WTC11 (cell line): ENCODE measurements at regions not wholly inside any gene's neighbourhood (a gene's known extent, or its start where the extent isn't known, plus 50 kb on each side); places are given as distances from the start of the nearest gene placed in this dataset.

Source experiments
- ATAC-seq: fragments of 200-7000 bp; cut with Tn5 transposase; 2 replicates; pipeline ENCODE4 v1.10.0; 2021; ENCODE audit warnings: mild to moderate bottlenecking, moderate library complexity
- CTCF ChIA-PET: fragments of 300-600 bp; sonication (Branson Sonifier 250); formaldehyde crosslinking; loops from one replicate; lab custom pipeline; 2021; ENCODE audit warnings: antibody characterized with exemption; lab: Charles Lee
- POLR2A ChIA-PET: fragments of 350-600 bp; sonication (Branson Sonifier 250); formaldehyde crosslinking; loops from one replicate; lab custom pipeline; 2021; ENCODE audit warnings: antibody characterized with exemption; lab: Charles Lee
- DNase-seq: peaks from one replicate; pipeline ENCODE4 v3.0.0; 2021; ENCODE audit warnings: low spot score
- H3K27ac Mint-ChIP-seq: 2 replicates; pipeline ENCODE4 v1.8.0; 2021; ENCODE audit warnings: mixed read lengths
- H3K27me3 Mint-ChIP-seq: 2 replicates; pipeline ENCODE4 v1.8.0; 2021; ENCODE audit warnings: low read depth, mild to moderate bottlenecking, moderate library complexity, mixed read lengths
- H3K36me3 Mint-ChIP-seq: 2 replicates; pipeline ENCODE4 v1.8.0; 2021; ENCODE audit warnings: mixed read lengths
- H3K4me1 Mint-ChIP-seq: 2 replicates; pipeline ENCODE4 v1.8.0; 2022; ENCODE audit warnings: mixed read lengths
- H3K4me3 Mint-ChIP-seq: 2 replicates; pipeline ENCODE4 v1.8.0; 2021; ENCODE audit warnings: mild to moderate bottlenecking, moderate library complexity, mixed read lengths
- H3K9me3 Mint-ChIP-seq: 2 replicates; pipeline ENCODE4 v1.8.0; 2021; ENCODE audit warnings: mixed read lengths
- AR ChIP-seq: fragments of 250-450 bp; sonication (Bioruptor Pico); IDR thresholded peaks from 2 replicates; pipeline ENCODE4 v1.9.0; 2021; ENCODE audit warnings: mild to moderate bottlenecking
- ARID4B ChIP-seq: sonication (generic); formaldehyde crosslinking; IDR thresholded peaks from 2 replicates; pipeline ENCODE4 v1.8.0; 2023; ENCODE audit warnings: missing genetic modification reagents, mild to moderate bottlenecking, borderline replicate concordance
- CTCF ChIP-seq: fragments of 200-600 bp; IDR thresholded peaks from 2 replicates; pipeline ENCODE4 v1.8.0; 2022; ENCODE audit warnings: antibody characterized with exemption
- ERG ChIP-seq: fragments of 250-450 bp; sonication (Bioruptor Pico); IDR thresholded peaks from 2 replicates; pipeline ENCODE4 v1.8.0; 2021; ENCODE audit warnings: mild to moderate bottlenecking
- HMGXB4 ChIP-seq: sonication (generic); formaldehyde crosslinking; IDR thresholded peaks from 2 replicates; pipeline ENCODE4 v1.8.1; 2023; ENCODE audit warnings: mild to moderate bottlenecking, moderate library complexity, missing genetic modification reagents
- JAZF1 ChIP-seq: fragments of 250-450 bp; sonication (Bioruptor Pico); IDR thresholded peaks from 2 replicates; pipeline ENCODE4 v1.9.0; 2021; ENCODE audit warnings: moderate library complexity, mild to moderate bottlenecking, inconsistent platforms
- JUN ChIP-seq: sonication (generic); formaldehyde crosslinking; IDR thresholded peaks from 2 replicates; pipeline ENCODE4 v1.8.0; 2023; ENCODE audit warnings: mild to moderate bottlenecking, missing genetic modification reagents
- KAT7 ChIP-seq: sonication (generic); formaldehyde crosslinking; IDR thresholded peaks from 2 replicates; pipeline ENCODE4 v1.8.1; 2023; ENCODE audit warnings: missing genetic modification reagents, mild to moderate bottlenecking, borderline replicate concordance
- NR2C2 ChIP-seq: sonication (generic); formaldehyde crosslinking; IDR thresholded peaks from 2 replicates; pipeline ENCODE4 v1.8.0; 2022; ENCODE audit warnings: mild to moderate bottlenecking, missing genetic modification reagents
- RELA ChIP-seq: sonication (generic); formaldehyde crosslinking; IDR thresholded peaks from 2 replicates; pipeline ENCODE4 v1.8.1; 2022; ENCODE audit warnings: missing genetic modification reagents, mild to moderate bottlenecking, borderline replicate concordance
- SMAD3 ChIP-seq: sonication (generic); formaldehyde crosslinking; IDR thresholded peaks from 2 replicates; pipeline ENCODE4 v1.8.0; 2022; ENCODE audit warnings: missing genetic modification reagents, mild to moderate bottlenecking, borderline replicate concordance
- SOX15 ChIP-seq: fragments of 250-450 bp; sonication (Bioruptor Pico); IDR thresholded peaks from 2 replicates; pipeline ENCODE4 v1.9.0; 2021; ENCODE audit warnings: mild to moderate bottlenecking
- USF1 ChIP-seq: sonication (generic); formaldehyde crosslinking; IDR thresholded peaks from 2 replicates; pipeline ENCODE4 v1.8.0; 2022; ENCODE audit warnings: mild to moderate bottlenecking, missing genetic modification reagents
- USF2 ChIP-seq: sonication (generic); formaldehyde crosslinking; IDR thresholded peaks from 2 replicates; pipeline ENCODE4 v1.8.1; 2023; ENCODE audit warnings: mild to moderate bottlenecking, missing genetic modification reagents, moderate library complexity
- ZMAT4 ChIP-seq: fragments of 250-450 bp; sonication (Bioruptor Pico); IDR thresholded peaks from 2 replicates; pipeline ENCODE4 v1.9.0; 2021; ENCODE audit warnings: mild to moderate bottlenecking
- ZNF138 ChIP-seq: sonication (generic); formaldehyde crosslinking; conservative IDR thresholded peaks from 2 replicates; pipeline ENCODE4 v1.8.1; 2022; ENCODE audit warnings: mild to moderate bottlenecking, moderate library complexity, missing genetic modification reagents
- ZNF263 ChIP-seq: sonication (generic); formaldehyde crosslinking; IDR thresholded peaks from 2 replicates; pipeline ENCODE4 v1.8.1; 2022; ENCODE audit warnings: low read depth, mild to moderate bottlenecking, moderate library complexity, missing genetic modification reagents
- ZNF317 ChIP-seq: sonication (generic); formaldehyde crosslinking; IDR thresholded peaks from 2 replicates; pipeline ENCODE4 v1.8.1; 2023; ENCODE audit warnings: low read depth, mild to moderate bottlenecking, moderate library complexity, missing genetic modification reagents, borderline replicate concordance
- ZNF671 ChIP-seq: fragments of 250-450 bp; sonication (Bioruptor Pico); IDR thresholded peaks from 2 replicates; pipeline ENCODE4 v1.8.0; 2021; ENCODE audit warnings: mild to moderate bottlenecking

- ATAC-seq (no peak; the same call in 1 of the 2 replicates), DNase-seq (no peak)
- CTCF ChIA-PET: no interaction called here
- POLR2A ChIA-PET: no interaction called here
- H3K27me3 Mint-ChIP-seq: no peaks in the 10 kb centered on the region
- H3K27ac Mint-ChIP-seq: no peak overlapping the region
- H3K36me3 Mint-ChIP-seq: no peaks in the 10 kb centered on the region
- TF ChIP-seq NR2C2 (CRISPR knock-in tag) (no peak), AR (CRISPR knock-in tag) (no peak), HMGXB4 (CRISPR knock-in tag) (no peak), RELA (CRISPR knock-in tag) (no peak), ERG (CRISPR knock-in tag) (no peak), ZNF263 (CRISPR knock-in tag) (no peak), USF2 (CRISPR knock-in tag) (no peak), ZNF317 (CRISPR knock-in tag) (no peak), JUN (CRISPR knock-in tag) (no peak), CTCF (no peak), ARID4B (CRISPR knock-in tag) (no peak), JAZF1 (CRISPR knock-in tag) (no peak), ZNF671 (CRISPR knock-in tag) (no peak), KAT7 (no peak), ZMAT4 (no peak), ZNF138 (CRISPR knock-in tag) (no peak), SOX15 (CRISPR knock-in tag) (no peak), SMAD3 (CRISPR knock-in tag) (no peak), USF1 (CRISPR knock-in tag) (no peak)
- no peaks in the 10 kb centered on the region for H3K9me3 Mint-ChIP-seq
- peaks cover 4% of the 10 kb centered on the region for H3K4me1 Mint-ChIP-seq
- no peak overlapping the region for H3K4me3 Mint-ChIP-seq
Observed at GRCh38 chr6:97656236-97656635, 373.2 kb upstream of the MMS22L start.
